ENCODE measurements at regions not wholly inside any gene's neighbourhood (a gene's known extent, or its start where the extent isn't known, plus 50 kb on each side); places are given as distances from the start of the nearest gene placed in this dataset.

DNA sequence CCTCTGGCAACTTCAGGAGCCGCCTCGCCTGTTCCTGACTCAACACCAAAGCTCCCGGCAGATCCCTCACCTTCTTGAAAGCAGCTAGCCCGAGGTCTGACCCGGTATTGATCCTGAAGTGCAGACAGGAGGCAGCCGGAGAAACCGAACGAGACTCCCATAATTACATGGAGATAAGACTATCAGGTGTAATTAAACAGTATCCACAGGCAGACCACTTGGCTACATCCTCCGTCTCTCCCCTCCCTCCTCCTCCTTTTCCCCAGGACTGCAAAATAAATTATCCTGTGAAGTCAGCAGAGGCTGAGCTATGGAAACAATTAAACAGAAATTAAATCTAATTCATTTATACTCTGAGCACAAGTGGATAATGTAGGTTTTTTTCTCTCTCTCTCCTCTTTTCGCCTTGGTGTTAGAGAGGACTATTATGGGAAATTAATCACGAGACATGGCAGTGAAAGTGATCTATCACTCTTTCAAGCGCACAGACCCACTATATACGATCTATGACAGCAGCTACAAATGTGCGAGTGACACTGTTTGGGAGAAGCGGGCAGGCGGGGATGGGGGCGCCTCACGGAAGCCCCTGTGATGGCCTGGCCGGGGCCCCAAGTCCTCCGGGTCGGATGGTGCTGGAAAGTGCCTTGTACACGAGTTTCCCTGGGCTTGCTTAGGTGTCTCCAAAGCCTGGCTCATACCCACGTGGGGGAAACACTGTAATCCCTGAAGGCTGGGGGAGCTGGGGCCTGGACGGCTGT is 92.8 kb downstream of the RBFOX3 start:
- TF ChIP-seq, protein P1, sequence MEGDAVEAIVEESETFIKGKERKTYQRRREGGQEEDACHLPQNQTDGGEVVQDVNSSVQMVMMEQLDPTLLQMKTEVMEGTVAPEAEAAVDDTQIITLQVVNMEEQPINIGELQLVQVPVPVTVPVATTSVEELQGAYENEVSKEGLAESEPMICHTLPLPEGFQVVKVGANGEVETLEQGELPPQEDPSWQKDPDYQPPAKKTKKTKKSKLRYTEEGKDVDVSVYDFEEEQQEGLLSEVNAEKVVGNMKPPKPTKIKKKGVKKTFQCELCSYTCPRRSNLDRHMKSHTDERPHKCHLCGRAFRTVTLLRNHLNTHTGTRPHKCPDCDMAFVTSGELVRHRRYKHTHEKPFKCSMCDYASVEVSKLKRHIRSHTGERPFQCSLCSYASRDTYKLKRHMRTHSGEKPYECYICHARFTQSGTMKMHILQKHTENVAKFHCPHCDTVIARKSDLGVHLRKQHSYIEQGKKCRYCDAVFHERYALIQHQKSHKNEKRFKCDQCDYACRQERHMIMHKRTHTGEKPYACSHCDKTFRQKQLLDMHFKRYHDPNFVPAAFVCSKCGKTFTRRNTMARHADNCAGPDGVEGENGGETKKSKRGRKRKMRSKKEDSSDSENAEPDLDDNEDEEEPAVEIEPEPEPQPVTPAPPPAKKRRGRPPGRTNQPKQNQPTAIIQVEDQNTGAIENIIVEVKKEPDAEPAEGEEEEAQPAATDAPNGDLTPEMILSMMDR (optimal IDR thresholded peaks at IDR 0.05 in 1 of 3, IDR thresholded peaks at IDR 0.05 in 1 of 3, conservative IDR thresholded peaks at IDR 0.05 in 1 of 3; ENCODE audit: extremely low read depth in 1 of 3, insufficient read depth in 2 of 3, low read length in 3 of 3), result no peak
- no peak for TF ChIP-seq EZH2 (IDR thresholded peaks at IDR 0.05; ENCODE audit: low read length)

Data from keratinocyte (primary cell).